Limb (tissue), 2 donors: ENCODE measurements at regions not wholly inside any gene's neighbourhood (a gene's known extent, or its start where the extent isn't known, plus 50 kb on each side); places are given as distances from the start of the nearest gene placed in this dataset.

ENCODE experiments used
- DNase-seq, 2 donors: peaks; one replicate each; pipeline ENCODE4 v3.0.0-alpha.2; 2016; ENCODE audit errors: extremely low spot score in 2 of 2

DNA sequence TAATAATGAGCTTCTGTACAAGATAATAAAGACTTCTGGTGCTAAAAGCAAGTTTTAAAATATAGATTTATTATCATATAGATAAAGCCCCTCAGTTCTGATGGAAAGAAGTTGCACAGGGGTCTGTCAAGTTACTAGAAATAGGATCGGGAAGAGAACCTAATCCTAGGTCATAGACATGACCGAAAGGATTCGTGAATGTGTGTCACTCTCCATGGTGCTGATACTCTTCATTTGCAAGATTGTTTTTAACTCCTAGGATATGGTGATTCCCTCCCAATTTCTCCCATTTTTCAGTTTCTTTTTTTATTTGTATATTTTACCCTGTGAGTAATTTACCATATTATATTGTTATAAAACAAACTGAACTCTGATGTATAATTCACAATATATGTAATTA lies 58.9 kb upstream of the CTNNA2 start:
- DNase-seq, result no peak

DNA sequence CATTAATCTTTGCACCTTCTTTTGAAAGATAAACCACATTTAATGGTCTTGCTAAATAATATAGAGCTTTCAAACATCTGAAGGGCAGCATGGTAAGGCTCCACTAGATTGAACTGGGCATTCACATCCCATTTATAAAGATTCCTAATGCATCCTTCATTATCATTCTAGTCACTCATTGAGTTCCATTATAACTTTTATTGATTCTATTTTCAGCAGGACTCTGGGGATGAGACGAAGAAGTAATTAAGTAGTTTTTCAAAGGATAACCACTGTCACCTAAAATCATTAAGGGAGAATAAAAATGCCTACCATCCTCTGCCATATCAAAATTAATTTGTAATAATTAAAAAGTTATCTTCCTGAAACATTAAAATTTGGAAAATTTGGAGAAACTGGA lies 60.2 kb upstream of the CTNNA2 start:
- no peak for DNase-seq

DNA sequence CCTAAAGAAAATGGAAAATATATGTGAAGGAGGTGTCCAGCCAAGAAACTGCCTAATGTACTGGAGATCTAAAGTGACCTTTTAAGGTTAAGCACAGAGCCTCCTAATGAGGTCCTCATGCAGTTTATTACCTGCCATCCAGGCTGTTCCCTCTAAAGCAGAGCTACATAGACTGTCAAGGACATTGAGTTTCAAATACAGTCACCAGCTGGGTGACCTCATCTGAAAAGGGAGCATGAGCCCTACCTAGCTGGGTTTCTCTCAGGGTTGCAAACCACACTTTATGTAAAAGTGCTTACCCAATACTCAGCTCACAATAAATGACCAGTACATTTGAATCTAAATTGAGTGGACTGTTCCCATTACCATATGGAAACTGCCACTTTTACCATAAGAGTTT lies 65.4 kb upstream of the CTNNA2 start:
- DNase-seq, result no peak

DNA sequence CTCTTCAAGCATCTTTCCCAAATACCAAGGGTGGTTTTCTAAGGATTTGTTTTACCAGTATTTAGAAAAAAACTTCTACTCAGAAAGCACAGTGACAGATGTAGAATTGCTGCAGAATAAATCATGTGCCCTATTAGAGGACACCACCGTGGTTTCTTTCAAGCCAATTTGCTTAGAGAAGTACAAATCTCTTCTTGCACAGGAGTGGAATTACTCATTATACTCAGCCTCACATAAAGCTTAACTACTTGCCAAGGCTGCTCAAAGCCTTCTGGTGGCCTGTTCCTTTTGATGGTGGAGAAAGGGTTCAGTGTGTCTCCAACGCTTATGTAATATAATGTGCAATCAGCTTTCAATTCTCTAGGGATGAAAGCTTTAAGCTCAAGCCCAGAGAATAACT lies 66.5 kb upstream of the CTNNA2 start:
- no peak for DNase-seq

DNA sequence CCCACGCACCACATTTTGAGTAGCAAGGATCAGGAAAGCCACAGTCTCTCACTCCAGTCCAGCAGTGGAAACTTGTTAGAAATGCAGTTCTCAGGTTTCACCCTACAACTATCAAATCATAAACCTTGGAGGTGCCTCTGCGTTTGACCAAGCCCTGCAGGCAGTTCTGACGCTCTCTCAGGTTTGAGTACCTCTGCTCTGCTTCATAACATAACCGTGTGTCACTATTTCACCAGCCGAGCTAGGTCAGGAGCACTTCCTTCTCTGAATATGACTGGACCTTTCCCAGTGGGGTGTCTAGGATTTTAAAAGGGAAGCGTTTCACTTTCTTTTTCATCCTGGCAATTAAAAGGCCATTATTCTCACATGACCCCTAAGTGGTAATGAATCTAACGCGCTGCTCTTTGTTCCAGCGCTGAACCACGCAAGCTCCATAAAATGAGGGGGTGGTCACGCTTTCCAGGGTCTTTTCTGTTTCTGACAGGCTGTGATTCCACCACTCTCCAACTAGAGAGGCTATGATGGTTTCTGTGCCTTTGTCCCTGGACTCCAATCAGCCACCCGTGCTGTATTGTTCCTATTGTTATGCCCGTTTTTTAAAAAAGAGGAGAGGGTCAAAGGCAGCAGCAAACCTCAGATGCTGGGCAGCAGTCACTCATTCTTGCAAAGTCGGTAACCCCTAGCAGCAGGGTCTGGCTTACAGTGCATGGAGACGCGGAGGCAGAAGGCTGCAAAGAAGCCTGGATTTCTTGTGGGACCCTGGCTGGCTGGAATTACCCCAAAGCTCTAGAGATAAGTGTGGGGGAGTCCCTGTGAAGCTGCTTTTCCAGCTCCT lies 75.2 kb upstream of the CTNNA2 start:
- no peak for DNase-seq

DNA sequence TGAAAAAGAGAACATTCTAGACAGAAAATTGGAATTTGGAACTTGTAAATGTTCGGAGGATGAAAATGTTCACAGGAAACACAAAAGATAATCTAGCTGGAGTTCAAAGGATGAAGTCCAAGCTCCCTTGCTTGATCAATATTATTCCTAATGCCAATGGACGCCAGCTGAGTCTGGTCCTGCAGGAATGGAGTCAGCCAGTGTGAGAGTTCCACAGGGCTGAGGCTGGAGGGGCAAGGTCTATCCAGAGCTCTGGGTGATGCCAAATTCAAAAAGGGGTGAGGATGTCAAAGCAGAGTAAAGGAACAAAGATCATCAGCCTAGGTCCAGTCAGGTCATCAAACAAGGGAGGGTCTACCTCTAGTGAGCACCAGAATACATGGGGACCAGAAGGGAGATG lies 78.5 kb upstream of the CTNNA2 start:
- no peak for DNase-seq

DNA sequence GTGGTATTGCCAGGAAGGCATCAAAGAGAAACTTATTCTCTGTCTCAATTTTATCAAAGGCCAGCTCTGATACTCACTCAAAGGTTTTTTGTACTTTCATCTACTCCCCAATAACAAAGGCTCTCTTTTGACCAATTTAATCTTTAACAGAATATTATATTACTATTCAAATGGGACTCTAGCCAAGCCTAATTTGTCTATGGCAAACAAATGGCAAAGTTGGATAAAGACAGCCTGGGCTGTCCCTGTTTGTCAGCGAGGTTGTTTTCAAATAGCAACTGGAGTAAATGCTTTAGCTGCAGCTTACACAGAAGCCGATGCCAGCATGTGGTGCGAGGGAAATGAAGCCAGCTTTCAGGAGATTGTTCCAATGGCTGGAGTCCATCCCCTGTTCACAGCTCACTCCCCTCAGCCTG lies 80.1 kb upstream of the CTNNA2 start:
- DNase-seq, result no peak

GRCh38 chr2:79428745-79429144 lies 84.1 kb upstream of the CTNNA2 start:
- no peak for DNase-seq

GRCh38 chr2:79414690-79415089 lies 98.2 kb upstream of the CTNNA2 start:
- no peak for DNase-seq

- DNase-seq, result no peak
Measured at GRCh38 chr2:79394485-79394859, 118.4 kb upstream of the CTNNA2 start.

DNA sequence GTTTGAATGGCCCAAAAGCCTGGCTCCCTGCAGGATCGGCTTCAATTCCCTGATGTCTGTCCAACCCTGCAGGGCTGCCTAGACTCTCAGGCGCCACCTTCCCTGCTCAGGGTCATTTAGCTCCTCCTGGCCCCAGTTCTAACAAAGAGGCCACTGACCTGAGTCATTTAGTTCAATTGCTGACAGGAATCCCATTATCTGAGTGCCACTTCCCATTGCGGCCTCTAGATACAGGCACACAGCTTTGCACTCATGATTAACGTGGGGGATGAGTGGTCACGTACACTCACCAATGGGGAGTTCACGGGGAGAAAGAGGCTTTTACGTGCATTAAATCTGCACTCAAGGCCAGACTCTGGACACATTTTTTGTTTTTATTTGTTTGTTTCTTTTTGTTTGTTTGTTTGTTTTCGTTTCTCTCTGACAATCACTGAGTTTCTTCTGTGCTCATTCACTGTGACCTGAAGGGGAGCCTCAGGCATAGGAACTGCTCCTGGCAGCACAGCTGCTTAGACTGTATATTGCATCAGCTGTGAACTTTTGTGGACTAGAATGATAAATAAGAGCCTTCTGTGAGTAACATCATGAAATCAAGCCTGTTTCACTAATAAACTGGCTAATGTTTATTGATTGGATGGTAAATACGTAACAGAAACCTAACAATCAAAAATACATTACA lies 118.9 kb upstream of the CTNNA2 start:
- DNase-seq, result no peak

GRCh38 chr2:79393107-79393685 lies 119.7 kb upstream of the CTNNA2 start:
- no peak for DNase-seq

DNA sequence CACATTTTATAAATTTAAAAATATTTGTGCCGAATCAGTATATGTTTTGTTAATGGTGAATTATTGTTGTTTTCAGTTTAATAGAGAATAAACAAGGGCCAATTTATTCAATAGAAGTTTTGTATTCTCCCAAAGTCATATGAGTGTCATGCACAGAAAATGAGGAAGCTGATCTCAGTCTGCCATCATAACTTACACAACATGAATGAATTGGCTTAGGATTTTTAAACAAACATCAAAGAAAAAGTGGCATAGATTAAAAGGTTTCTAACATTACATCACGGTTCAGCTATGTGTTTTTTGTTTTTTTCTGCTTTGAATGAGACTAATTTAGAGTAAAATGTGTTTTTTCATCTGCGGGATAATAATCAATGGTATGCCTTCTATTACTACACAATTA lies 123.4 kb upstream of the CTNNA2 start:
- no peak for DNase-seq

DNA sequence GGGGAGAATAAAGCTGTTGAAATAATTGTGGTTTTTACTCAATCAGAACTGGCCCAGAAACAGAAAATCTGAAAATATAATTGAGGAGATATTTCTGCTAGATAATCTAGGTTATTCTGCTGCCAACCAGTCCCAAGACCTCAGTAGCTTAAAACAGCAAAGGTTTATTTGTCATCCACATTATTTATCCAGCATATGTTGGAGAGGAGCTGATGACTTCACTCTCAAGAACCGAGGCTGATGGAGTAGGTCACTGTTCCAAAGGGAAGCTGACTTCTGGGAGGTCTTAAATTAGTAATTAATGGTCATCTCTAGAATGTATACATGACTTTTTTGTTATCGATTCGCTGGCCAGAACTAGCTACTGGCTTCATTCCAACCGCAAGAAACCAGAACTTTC lies 124.8 kb upstream of the CTNNA2 start:
- DNase-seq, result no peak

- DNase-seq, result no peak
Measured at GRCh38 chr2:79387431-79387830, 125.4 kb upstream of the CTNNA2 start.

DNA sequence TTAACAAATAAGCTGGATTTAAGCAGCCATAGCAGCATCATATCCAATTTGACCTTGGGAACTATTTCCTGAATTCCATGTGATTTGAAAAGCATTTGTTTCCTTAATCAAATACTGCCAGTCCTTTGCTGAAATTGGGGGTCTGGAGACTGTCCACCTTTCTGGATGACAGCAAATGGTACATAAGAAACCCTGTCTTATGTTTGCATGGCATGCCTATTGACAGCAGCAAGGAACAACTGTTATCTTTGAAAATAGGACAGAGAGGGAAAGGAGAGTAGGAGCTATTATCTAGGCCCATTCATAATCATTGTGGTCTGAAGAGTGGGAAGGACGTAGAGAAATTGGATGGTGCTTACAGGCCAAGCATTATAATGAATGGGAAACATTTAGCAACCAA lies 129.2 kb upstream of the CTNNA2 start:
- DNase-seq, result no peak

DNA sequence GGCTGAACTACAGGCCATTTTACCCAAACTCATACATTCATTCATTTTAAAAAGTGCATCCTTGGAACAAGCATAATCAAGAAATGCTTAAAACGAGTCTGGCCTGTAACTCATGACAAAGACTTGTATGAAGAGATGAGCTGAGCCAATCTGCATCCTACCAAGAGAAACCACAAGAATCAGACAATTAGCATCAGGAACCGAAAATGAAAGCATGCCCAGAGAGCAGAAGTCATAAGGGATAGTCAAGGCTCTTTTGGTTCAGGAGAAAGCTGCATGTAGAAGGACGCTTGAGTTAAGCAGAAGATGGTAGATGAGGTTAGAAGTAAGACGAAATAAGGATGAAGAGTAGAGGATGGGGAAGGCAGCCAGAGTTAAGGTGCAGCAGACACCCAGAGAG lies 137.0 kb upstream of the CTNNA2 start:
- no peak for DNase-seq

- DNase-seq, result no peak
Measured at GRCh38 chr2:79373358-79374130, 139.3 kb upstream of the CTNNA2 start.

GRCh38 chr2:79370976-79371538 lies 141.8 kb upstream of the CTNNA2 start:
- DNase-seq, result no peak

- no peak for DNase-seq
Measured at GRCh38 chr2:79369127-79369526, 143.7 kb upstream of the CTNNA2 start.

- DNase-seq, result no peak
Measured at GRCh38 chr2:79368116-79368630, 144.7 kb upstream of the CTNNA2 start.

GRCh38 chr2:79359419-79359818 lies 153.4 kb upstream of the CTNNA2 start:
- DNase-seq, result no peak
